SU-DHL-6 (cell line): ENCODE measurements at regions not wholly inside any gene's neighbourhood (a gene's known extent, or its start where the extent isn't known, plus 50 kb on each side); places are given as distances from the start of the nearest gene placed in this dataset.

ENCODE experiments used
- EZH2phosphoT487 ChIP-seq: fragments of 200-600 bp; sonication (generic), shearing (Covaris generic); conservative IDR thresholded peaks from 2 replicates; pipeline ENCODE4 v1.6.1; 2018; ENCODE audit warnings: mild to moderate bottlenecking, antibody characterized with exemption, low read length, moderate library complexity, mixed read lengths
- TF ChIP-seq, protein P1 (sequence below): fragments of 200-600 bp; sonication (generic); IDR thresholded peaks from one replicate; pipeline ENCODE4 v1.5.1; 2017; ENCODE audit warnings: antibody characterized with exemption, mild to moderate bottlenecking, low read length, moderate library complexity; ENCODE audit not compliant: insufficient read depth, poor library complexity, severe bottlenecking

DNA sequence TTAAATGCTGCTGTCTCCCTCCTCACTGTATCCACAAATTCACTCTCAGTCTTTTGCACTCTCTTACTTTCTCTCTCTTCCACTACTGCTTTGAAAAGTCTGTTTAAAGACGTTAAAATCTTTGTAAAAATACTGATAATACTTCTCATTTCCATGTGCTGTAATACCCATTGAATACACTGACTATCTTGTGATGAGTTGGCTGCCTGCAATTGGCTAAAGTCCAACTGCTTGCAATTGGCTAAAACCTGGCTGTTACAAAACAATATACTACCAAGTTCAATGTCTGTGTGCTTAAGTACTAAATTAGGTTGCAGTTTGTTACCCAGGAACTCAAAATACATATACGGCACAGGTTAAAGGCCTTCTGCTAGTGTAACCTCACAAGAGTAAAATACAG lies 264.8 kb downstream of the THBS2 start:
- TF ChIP-seq, protein P1, sequence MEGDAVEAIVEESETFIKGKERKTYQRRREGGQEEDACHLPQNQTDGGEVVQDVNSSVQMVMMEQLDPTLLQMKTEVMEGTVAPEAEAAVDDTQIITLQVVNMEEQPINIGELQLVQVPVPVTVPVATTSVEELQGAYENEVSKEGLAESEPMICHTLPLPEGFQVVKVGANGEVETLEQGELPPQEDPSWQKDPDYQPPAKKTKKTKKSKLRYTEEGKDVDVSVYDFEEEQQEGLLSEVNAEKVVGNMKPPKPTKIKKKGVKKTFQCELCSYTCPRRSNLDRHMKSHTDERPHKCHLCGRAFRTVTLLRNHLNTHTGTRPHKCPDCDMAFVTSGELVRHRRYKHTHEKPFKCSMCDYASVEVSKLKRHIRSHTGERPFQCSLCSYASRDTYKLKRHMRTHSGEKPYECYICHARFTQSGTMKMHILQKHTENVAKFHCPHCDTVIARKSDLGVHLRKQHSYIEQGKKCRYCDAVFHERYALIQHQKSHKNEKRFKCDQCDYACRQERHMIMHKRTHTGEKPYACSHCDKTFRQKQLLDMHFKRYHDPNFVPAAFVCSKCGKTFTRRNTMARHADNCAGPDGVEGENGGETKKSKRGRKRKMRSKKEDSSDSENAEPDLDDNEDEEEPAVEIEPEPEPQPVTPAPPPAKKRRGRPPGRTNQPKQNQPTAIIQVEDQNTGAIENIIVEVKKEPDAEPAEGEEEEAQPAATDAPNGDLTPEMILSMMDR: no peak
- TF ChIP-seq EZH2phosphoT487: no peak
